Posterior vena cava (tissue), 2 donors: ENCODE measurements at regions not wholly inside any gene's neighbourhood (a gene's known extent, or its start where the extent isn't known, plus 50 kb on each side); places are given as distances from the start of the nearest gene placed in this dataset.
"Not testable (repeated sequence)": the region's sequence is repeated elsewhere in the genome, so short reads cannot be mapped to it uniquely, and the experiment has no call there.

Experiments
- DNase-seq: peaks from one replicate; pipeline ENCODE4 v3.0.0-alpha.2; 2020; ENCODE audit warnings: low spot score
- intact Hi-C, 2 donors: fragments of 100-400 bp; cut with DNase I; formaldehyde crosslinking; loops; one replicate each; pipeline versions ENCODE4 v1.14.1 to v1.14.2; 2022 to 2023
- donor health status: DM: yes; HTN: yes; CAD: no.
- donor health status: DM: yes; HTN: yes; CAD: no.

GRCh38 chr14:80074900-80075574 is 136.3 kb downstream of the DIO2 start:
- intact Hi-C loops = no loop called here

GRCh38 chr14:80059041-80059440 is 152.3 kb downstream of the DIO2 start:
- no peak for DNase-seq
- intact Hi-C loops = loop anchor here in 1 of 2 donors (10.0 kb wide), 1 partner anchor 796 kb away; no protein-coding TSS in a partner anchor

More at GRCh38 chr14:80074900-80075574, 136.3 kb downstream of the DIO2 start:
- DNase-seq = no peak

GRCh38 chr14:80056497-80056801 is 154.9 kb downstream of the DIO2 start:
- DNase-seq = no peak
- intact Hi-C loops = loop anchor here in 1 of 2 donors (10.0 kb wide), 1 partner anchor 798 kb away; no protein-coding TSS in a partner anchor

GRCh38 chr14:80055667-80056496 is 155.4 kb downstream of the DIO2 start:
- intact Hi-C loops = loop anchor here in 1 of 2 donors (10.0 kb wide), 1 partner anchor 799 kb away; no protein-coding TSS in a partner anchor
- DNase-seq = no peak

- intact Hi-C loops = loop anchor here in 1 of 2 donors (10.0 kb wide), 1 partner anchor 800 kb away; no protein-coding TSS in a partner anchor
- DNase-seq = no peak
Measured at GRCh38 chr14:80055226-80055625, 156.1 kb downstream of the DIO2 start.

- intact Hi-C loops = loop anchor here in 1 of 2 donors (10.0 kb wide), 1 partner anchor 801 kb away; no protein-coding TSS in a partner anchor
- DNase-seq = no peak
Measured at GRCh38 chr14:80054020-80054419, 157.3 kb downstream of the DIO2 start.

- intact Hi-C loops = no loop called here
- no peak for DNase-seq
Measured at GRCh38 chr14:80049055-80049454, 162.2 kb downstream of the DIO2 start.

GRCh38 chr14:80047761-80048160 is 163.5 kb downstream of the DIO2 start:
- intact Hi-C loops = no loop called here
- DNase-seq = no peak

- no peak for DNase-seq
- intact Hi-C loops = no loop called here
Measured at GRCh38 chr14:80037349-80037748, 174.0 kb downstream of the DIO2 start.

- no peak for DNase-seq
- intact Hi-C loops = no loop called here
Measured at GRCh38 chr14:80024417-80024816, 186.9 kb downstream of the DIO2 start.

- DNase-seq, intact Hi-C loops: not testable (repeated sequence)
Measured at GRCh38 chr14:80018476-80018875, 192.8 kb downstream of the DIO2 start.

GRCh38 chr14:80017795-80018194 is 193.5 kb downstream of the DIO2 start:
- intact Hi-C loops = no loop called here
- no peak for DNase-seq

GRCh38 chr14:80010245-80010644 is 201.1 kb downstream of the DIO2 start:
- DNase-seq, intact Hi-C loops: not testable (repeated sequence)

GRCh38 chr14:80005561-80005960 is 205.7 kb downstream of the DIO2 start:
- intact Hi-C loops = loop anchor here in 1 of 2 donors (1.0 kb wide), 1 partner anchor 10 kb away; no protein-coding TSS in a partner anchor

GRCh38 chr14:80004871-80005270 is 206.4 kb downstream of the DIO2 start:
- no peak for DNase-seq
- intact Hi-C loops = loop anchor here in 1 of 2 donors (1.0 kb wide), 1 partner anchor 10 kb away; no protein-coding TSS in a partner anchor

More at GRCh38 chr14:80005561-80005960, 205.7 kb downstream of the DIO2 start:
- DNase-seq = no peak

- intact Hi-C loops = no loop called here
- DNase-seq = no peak
Measured at GRCh38 chr14:80003138-80003537, 208.2 kb downstream of the DIO2 start.

GRCh38 chr14:79997509-79998208 is 213.6 kb downstream of the DIO2 start:
- intact Hi-C loops = no loop called here
- DNase-seq = no peak

- DNase-seq = no peak
- intact Hi-C loops = no loop called here
Measured at GRCh38 chr14:79992407-79993198, 218.7 kb downstream of the DIO2 start.

GRCh38 chr14:79991866-79992265 is 219.4 kb downstream of the DIO2 start:
- intact Hi-C loops = no loop called here
- DNase-seq = no peak
